ENCODE measurements at regions not wholly inside any gene's neighbourhood (a gene's known extent, or its start where the extent isn't known, plus 50 kb on each side); places are given as distances from the start of the nearest gene placed in this dataset.

DNA sequence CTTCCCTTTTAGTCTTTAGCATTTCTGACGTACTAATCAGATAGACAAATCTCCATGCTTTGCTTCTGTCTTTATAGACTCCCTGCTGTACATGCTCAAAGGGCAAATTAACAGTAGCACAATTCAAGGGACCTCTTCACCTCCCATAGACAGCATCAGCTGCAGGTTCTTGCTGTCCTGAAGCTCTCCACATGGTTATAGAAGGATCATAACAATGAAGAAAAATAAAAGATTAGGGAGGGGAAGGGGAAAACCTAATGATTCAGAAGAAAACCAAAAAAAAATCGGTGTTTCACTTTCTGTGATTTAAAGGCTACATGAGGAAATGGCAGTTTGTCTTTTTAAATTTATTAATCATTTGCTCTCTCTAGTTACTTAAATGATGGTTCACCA, 155.5 kb downstream of the PTCSC3 start:
- TF ChIP-seq CTCF (IDR thresholded peaks at IDR 0.05 in 8 of 11, conservative IDR thresholded peaks at IDR 0.05 in 3 of 11) (no peak), POLR2A (IDR thresholded peaks at IDR 0.05) (no peak), POLR2AphosphoS5 (IDR thresholded peaks at IDR 0.05) (no peak)

Data from spleen (tissue), 7 donors.